Astrocyte (in vitro differentiated cells and primary cell): ENCODE measurements at regions not wholly inside any gene's neighbourhood (a gene's known extent, or its start where the extent isn't known, plus 50 kb on each side); places are given as distances from the start of the nearest gene placed in this dataset.

Experiments used
- DNase-seq: peaks from one replicate; pipeline ENCODE4 v3.0.0-alpha.2; 2010; ENCODE audit warnings: low read depth
- FAIRE-seq: peaks from 2 replicates; lab custom pipeline; 2011; peaks lifted over from hg19 to GRCh38; lab: Jason Lieb, UNC
- H2AFZ ChIP-seq: 2 replicates; pipeline ENCODE4 v1.6.0; 2012; ENCODE audit warnings: low read depth, low read length, inconsistent platforms
- H3K27ac ChIP-seq: 2 replicates; pipeline ENCODE4 v1.5.1; 2011; ENCODE audit warnings: low read depth, low read length, inconsistent platforms
- H3K27me3 ChIP-seq: 2 replicates; pipeline ENCODE4 v1.6.0; 2011; ENCODE audit warnings: low read length, inconsistent platforms; ENCODE audit not compliant: insufficient read depth
- H3K36me3 ChIP-seq: 2 replicates; pipeline ENCODE4 v1.5.1; 2011; ENCODE audit warnings: low read length, inconsistent platforms; ENCODE audit not compliant: insufficient read depth
- H3K4me1 ChIP-seq: 2 replicates; pipeline ENCODE4 v1.5.1; 2011; ENCODE audit warnings: low read length, inconsistent platforms; ENCODE audit not compliant: insufficient read depth
- H3K4me2 ChIP-seq: 2 replicates; pipeline ENCODE4 v1.6.0; 2012; ENCODE audit warnings: low read length, inconsistent platforms
- H3K4me3 ChIP-seq: 2 replicates; pipeline ENCODE4 v1.5.1; 2011; ENCODE audit warnings: low read depth, mild to moderate bottlenecking, low read length, inconsistent platforms; ENCODE audit not compliant: insufficient read depth
- H3K79me2 ChIP-seq: 2 replicates; pipeline ENCODE4 v1.6.0; 2012; ENCODE audit warnings: mild to moderate bottlenecking, low read length, inconsistent platforms; ENCODE audit not compliant: insufficient read depth
- H3K9ac ChIP-seq: 2 replicates; pipeline ENCODE4 v1.6.0; 2012; ENCODE audit warnings: mild to moderate bottlenecking, low read length, inconsistent platforms
- H3K9me3 ChIP-seq: 2 replicates; pipeline ENCODE4 v1.5.1; 2012; ENCODE audit warnings: low read depth, mild to moderate bottlenecking, low read length, inconsistent platforms; ENCODE audit not compliant: insufficient read depth
- H4K20me1 ChIP-seq: 2 replicates; pipeline ENCODE4 v1.6.0; 2012; ENCODE audit warnings: low read length, inconsistent platforms; ENCODE audit not compliant: insufficient read depth
- H3K27ac Mint-ChIP-seq: one replicate; pipeline ENCODE4 v1.8.0; 2021; ENCODE audit warnings: mild to moderate bottlenecking, mixed read lengths; ENCODE audit not compliant: unreplicated experiment
- H3K27me3 Mint-ChIP-seq: one replicate; pipeline ENCODE4 v1.8.0; 2021; ENCODE audit warnings: low read depth, mixed read lengths; ENCODE audit not compliant: unreplicated experiment
- H3K36me3 Mint-ChIP-seq: one replicate; pipeline ENCODE4 v1.8.0; 2021; ENCODE audit warnings: low read depth, mixed read lengths; ENCODE audit not compliant: unreplicated experiment
- H3K4me1 Mint-ChIP-seq: one replicate; pipeline ENCODE4 v1.8.0; 2021; ENCODE audit warnings: low read depth, mixed read lengths; ENCODE audit not compliant: unreplicated experiment
- H3K4me3 Mint-ChIP-seq: one replicate; pipeline ENCODE4 v1.8.0; 2021; ENCODE audit warnings: mild to moderate bottlenecking, moderate library complexity, mixed read lengths; ENCODE audit not compliant: unreplicated experiment
- H3K9me3 Mint-ChIP-seq: one replicate; pipeline ENCODE4 v1.8.0; 2021; ENCODE audit warnings: mild to moderate bottlenecking, mixed read lengths; ENCODE audit not compliant: unreplicated experiment
- EZH2 ChIP-seq: IDR thresholded peaks from 2 replicates; pipeline ENCODE4 v1.6.1; 2012; ENCODE audit warnings: mild to moderate bottlenecking, low read length, inconsistent platforms; ENCODE audit not compliant: insufficient read depth
- TF ChIP-seq, protein P1 (sequence below): IDR thresholded peaks from 2 replicates; pipeline ENCODE4 v1.5.1; 2011; ENCODE audit warnings: low read depth, mild to moderate bottlenecking, inconsistent platforms, low read length, moderate library complexity; ENCODE audit not compliant: insufficient read depth

DNA sequence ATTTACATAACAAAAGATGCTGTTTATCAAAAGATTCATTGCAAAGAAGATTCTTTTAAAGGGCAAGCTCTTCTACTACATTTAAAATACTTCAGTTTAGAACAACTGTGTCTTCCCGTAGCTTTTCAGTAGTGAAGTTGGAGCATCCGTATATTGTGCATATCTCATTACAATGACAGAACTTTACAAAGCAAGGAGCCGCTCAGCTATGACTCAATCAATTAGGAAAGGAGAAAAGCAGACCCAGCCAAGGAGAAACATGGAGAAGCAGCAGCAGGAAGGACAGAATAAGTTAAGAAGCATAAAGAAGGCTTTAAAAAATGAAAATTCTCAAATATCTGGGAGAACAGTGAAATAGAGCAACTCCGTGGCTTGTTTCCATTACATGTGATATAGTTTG is 132.6 kb upstream of the SMLR1 start:
- no peak overlapping the region for H3K4me3 ChIP-seq
- no peaks in the 10 kb centered on the region for H3K79me2 ChIP-seq
- H3K27ac Mint-ChIP-seq: no peak overlapping the region
- no peaks in the 10 kb centered on the region for H3K36me3 ChIP-seq
- TF ChIP-seq EZH2: no peak
- TF ChIP-seq, protein P1, sequence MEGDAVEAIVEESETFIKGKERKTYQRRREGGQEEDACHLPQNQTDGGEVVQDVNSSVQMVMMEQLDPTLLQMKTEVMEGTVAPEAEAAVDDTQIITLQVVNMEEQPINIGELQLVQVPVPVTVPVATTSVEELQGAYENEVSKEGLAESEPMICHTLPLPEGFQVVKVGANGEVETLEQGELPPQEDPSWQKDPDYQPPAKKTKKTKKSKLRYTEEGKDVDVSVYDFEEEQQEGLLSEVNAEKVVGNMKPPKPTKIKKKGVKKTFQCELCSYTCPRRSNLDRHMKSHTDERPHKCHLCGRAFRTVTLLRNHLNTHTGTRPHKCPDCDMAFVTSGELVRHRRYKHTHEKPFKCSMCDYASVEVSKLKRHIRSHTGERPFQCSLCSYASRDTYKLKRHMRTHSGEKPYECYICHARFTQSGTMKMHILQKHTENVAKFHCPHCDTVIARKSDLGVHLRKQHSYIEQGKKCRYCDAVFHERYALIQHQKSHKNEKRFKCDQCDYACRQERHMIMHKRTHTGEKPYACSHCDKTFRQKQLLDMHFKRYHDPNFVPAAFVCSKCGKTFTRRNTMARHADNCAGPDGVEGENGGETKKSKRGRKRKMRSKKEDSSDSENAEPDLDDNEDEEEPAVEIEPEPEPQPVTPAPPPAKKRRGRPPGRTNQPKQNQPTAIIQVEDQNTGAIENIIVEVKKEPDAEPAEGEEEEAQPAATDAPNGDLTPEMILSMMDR: no peak
- no peaks in the 10 kb centered on the region for H3K9me3 Mint-ChIP-seq
- FAIRE-seq (no peak), DNase-seq (peak; percentile 23)
- peaks cover 7% of the 10 kb centered on the region for H3K4me1 ChIP-seq
- no peak overlapping the region for H3K4me3 Mint-ChIP-seq
- no peak overlapping the region for H3K27ac ChIP-seq
- no peaks in the 10 kb centered on the region for H3K27me3 ChIP-seq
- no peak overlapping the region for H3K4me2 ChIP-seq
- H3K4me1 Mint-ChIP-seq: no peaks in the 10 kb centered on the region
- no peaks in the 10 kb centered on the region for H4K20me1 ChIP-seq
- no peak overlapping the region for H2AFZ ChIP-seq
- no peaks in the 10 kb centered on the region for H3K27me3 Mint-ChIP-seq
- no peak overlapping the region for H3K9ac ChIP-seq
- H3K36me3 Mint-ChIP-seq: no peaks in the 10 kb centered on the region
- H3K9me3 ChIP-seq: no peaks in the 10 kb centered on the region

DNA sequence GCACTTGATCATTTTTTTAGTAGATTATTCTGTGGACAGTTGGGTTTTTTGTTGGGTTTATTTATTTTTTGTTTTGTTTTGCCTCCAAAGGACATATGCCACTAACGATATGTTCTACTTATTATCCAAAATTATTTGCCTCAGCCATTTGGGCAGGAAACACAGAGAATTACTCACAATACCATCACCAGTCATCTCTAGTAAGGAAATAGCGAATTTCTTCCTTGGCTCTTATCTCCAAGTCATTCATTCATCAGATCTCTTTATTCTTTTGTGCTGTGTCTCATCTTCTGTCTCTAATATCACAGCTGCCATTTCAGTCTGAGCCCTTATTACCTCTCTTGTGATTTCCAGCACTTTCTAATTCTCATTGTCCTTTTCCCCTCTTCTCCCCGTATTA is 130.4 kb upstream of the SMLR1 start:
- no peaks in the 10 kb centered on the region for H3K9me3 Mint-ChIP-seq
- H3K27ac Mint-ChIP-seq: no peak overlapping the region

DNA sequence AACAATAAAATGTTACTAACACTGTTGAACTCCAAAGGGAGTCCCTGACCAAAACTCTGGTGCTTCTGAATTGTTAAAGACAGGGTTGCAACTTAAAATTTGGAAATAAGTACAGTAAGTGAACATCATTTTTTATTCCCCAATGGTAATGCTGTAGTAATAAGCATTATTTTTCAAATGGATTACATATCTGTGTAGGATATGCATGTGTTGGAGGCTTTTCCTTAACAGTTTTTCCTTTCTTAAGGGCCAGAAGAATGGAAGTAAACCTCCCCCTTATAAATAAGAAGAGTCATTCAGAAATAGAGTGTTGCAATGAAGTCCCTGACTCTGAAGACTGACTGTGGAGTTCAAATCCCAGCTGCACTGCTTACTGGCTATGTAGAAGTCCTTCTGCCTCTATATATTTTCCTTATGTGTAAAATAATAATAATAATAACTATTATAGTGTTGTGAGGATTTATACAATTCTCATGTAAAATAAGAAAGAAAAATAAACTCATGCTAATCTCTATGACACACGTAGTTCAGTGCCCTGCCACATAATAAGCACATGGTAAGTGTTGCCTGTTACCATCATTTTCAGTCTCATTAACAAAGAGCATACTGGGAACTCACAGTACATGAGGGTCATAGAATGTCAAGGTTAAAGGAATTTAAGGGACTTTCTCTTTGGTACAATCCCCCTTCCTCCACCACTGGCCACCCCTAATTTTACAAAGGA is 129.8 kb upstream of the SMLR1 start:
- peak overlapping the region; percentile 52 for H3K9ac ChIP-seq
- H3K36me3 ChIP-seq: no peaks in the 10 kb centered on the region
- Mint-ChIP-seq H3K27me3 (no peaks in the 10 kb centered on the region), H3K9me3 (no peaks in the 10 kb centered on the region), H3K27ac (no peak overlapping the region), H3K4me3 (no peak overlapping the region), H3K36me3 (no peaks in the 10 kb centered on the region), H3K4me1 (no peaks in the 10 kb centered on the region)
- H3K4me3 ChIP-seq: no peak overlapping the region
- DNase-seq (no peak), FAIRE-seq (no peak)
- peak overlapping the region; percentile 45 for H3K27ac ChIP-seq
- H3K27me3 ChIP-seq: no peaks in the 10 kb centered on the region
- no peak for TF ChIP-seq EZH2
- H3K9me3 ChIP-seq: no peaks in the 10 kb centered on the region
- peaks cover 7% of the 10 kb centered on the region for H3K4me1 ChIP-seq
- H4K20me1 ChIP-seq: no peaks in the 10 kb centered on the region
- H3K4me2 ChIP-seq: peak overlapping the region; percentile 47
- no peak overlapping the region for H2AFZ ChIP-seq
- H3K79me2 ChIP-seq: no peaks in the 10 kb centered on the region

More for the DNA sequence above, 130.4 kb upstream of the SMLR1 start:
- Histone ChIP-seq H3K4me1 (peaks cover 7% of the 10 kb centered on the region), H3K36me3 (no peaks in the 10 kb centered on the region), H3K79me2 (no peaks in the 10 kb centered on the region), H4K20me1 (no peaks in the 10 kb centered on the region), H3K4me2 (peak overlapping the region; percentile 47), H3K27me3 (no peaks in the 10 kb centered on the region), H2AFZ (no peak overlapping the region), H3K4me3 (no peak overlapping the region), H3K9me3 (no peaks in the 10 kb centered on the region), H3K9ac (peak overlapping the region; percentile 16), H3K27ac (peak overlapping the region; percentile 30)
- TF ChIP-seq, protein P1: no peak
- no peaks in the 10 kb centered on the region for H3K36me3 Mint-ChIP-seq
- no peak overlapping the region for H3K4me3 Mint-ChIP-seq
- H3K4me1 Mint-ChIP-seq: no peaks in the 10 kb centered on the region
- DNase-seq (no peak), FAIRE-seq (no peak)
- no peaks in the 10 kb centered on the region for H3K27me3 Mint-ChIP-seq
